Hippocampal formation (tissue), 2 donors: ENCODE measurements at regions not wholly inside any gene's neighbourhood (a gene's known extent, or its start where the extent isn't known, plus 50 kb on each side); places are given as distances from the start of the nearest gene placed in this dataset.

ENCODE experiments used
- DNase-seq, 2 donors: peaks; one replicate each; lab custom pipeline; 2025; lab: John Stamatoyannopoulos, UW

DNA sequence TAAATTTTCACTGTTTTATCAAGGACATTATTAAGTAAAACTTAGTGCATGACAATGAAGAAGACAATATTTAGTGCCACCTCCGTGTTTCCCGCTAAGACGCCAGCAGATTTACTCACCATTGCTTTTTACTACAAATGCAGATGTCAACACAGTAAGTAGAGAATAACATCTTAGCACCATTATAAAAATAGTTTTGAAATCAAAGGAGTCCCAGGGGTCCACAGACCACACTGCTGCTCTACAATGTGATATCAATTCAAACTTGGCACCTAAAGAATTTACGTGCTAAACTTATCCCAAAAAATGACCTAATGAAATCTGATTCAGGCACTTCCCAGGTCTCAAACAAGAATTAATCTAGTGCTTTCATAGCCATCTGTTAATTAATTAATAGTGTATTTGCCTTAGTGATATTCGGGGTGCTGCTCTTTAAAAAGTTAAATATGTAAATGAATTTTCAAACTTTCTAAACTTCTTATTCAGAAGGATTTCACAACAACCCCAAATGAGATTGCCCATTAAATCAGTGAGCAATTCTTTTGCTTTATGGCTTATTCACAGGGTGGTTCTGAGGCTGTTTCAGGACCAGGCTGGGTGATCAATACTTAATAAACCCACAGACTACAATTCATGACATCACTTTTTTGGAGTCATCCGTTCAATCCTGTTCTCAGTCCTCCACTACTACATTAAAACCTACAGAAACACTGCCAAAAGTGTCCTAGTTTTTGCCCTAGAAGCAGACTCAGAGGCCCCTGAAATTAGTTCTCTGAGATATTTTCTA is 161.3 kb upstream of the LMNTD1 start:
- no peak for DNase-seq

DNA sequence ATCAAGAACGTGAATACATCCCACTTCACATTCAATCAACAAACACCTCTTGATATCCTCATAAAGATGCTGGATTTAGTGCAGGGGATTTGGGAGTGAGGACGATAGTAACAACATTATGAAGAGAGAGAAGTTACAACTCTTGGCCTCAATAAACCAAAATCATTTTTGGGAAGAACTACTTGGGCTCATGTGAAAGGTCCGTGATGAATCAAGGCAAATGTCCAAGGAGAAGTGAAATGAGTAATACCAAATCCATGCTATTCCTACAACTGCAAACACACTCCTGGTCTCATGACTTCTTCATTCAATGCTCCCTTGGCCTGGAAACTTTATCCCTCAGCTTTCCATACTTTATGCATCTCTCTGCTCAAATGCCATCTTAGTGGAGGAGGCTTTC is 162.0 kb upstream of the LMNTD1 start:
- DNase-seq: no peak

- DNase-seq: no peak
Observed at GRCh38 chr12:25716842-25717241, 163.8 kb upstream of the LMNTD1 start.

GRCh38 chr12:25717552-25717951 is 164.5 kb upstream of the LMNTD1 start:
- DNase-seq: no peak

GRCh38 chr12:25718081-25718731 is 165.1 kb upstream of the LMNTD1 start:
- DNase-seq: no peak

DNA sequence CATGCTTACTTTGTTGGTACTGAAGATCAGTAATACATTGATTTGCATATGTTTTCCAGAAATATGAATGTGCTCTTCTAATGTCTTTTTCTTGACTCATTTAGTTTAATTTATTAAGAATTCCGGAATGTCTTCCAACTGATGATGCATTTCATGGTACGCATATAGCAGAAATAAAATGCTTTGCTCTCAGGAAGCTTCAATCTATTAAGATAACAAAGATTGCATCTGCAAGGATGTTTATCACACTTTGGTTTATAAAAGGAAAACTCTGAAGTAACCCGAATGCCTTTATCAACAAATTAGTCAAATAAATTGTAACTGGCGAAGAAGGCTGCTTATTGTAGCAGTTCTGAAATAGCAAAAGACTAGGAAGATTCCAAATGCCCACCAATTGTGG is 166.4 kb upstream of the LMNTD1 start:
- DNase-seq: no peak

- peak in 1 of 2 donors; percentile 5 for DNase-seq
Observed at GRCh38 chr12:25723336-25723735, 170.3 kb upstream of the LMNTD1 start.

DNA sequence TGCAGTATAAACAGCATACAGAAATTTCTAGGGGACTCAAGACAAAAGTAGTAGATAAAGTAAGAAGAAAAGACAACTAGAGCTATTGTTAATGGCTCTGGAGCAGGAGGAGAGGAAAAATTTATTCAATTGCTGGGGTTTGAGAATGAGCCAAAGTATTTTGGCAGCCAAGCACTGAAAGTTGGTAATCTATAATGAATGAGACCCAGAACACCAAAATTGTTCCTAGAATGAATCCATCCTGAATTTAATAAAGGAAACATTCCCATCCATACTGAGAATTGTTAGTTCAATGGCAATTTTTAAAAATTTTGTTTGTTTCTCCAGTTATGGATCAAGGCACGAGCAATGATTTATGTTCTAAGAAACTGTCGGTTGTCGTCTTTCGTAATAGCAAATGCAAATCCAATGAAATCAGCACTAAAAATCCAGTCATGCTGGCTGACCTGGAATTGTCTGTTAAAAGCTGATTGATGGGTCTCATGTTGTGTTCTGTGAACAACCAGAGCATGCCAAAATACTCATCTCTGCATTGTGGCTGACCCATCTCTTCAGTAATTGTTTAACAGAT is 170.9 kb upstream of the LMNTD1 start:
- peak in 1 of 2 donors; percentile 8 for DNase-seq

DNA sequence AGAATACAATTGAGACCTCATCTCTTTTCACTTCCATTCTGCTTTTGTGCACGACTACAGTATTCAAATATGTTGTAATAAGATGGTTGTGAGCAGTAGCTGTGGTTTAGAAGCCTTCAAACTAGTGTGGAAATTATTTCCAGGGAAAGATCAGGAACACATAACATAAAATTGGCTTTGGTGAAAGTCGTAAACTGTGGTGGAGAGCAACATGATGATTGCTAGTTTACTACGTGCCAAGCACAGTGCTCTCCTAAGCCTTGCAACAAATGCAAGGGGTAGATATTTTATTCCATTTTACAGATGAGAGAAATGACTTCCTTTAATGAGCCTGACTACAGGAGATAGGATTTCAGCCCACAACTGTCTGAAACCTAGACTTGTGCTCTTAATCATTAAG is 172.4 kb upstream of the LMNTD1 start:
- no peak for DNase-seq

DNA sequence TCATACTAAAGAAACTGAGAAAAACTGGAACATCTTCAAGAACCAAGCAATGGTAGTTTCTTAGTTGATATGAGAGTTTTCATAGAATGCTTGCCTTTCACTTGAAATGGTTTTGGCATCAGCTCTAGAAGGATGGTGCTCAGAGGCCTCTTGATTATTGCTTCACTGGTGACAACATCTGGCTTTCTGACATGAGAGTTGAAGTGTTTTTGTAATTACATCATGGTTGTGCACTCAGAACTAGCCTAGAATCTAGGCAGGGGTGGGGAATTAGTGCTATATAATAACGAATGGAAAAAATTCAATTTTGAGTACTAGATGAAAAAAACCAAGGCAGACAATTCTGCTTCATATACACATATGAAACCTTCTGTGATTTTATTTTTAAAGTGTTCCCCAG is 172.8 kb upstream of the LMNTD1 start:
- DNase-seq: no peak

GRCh38 chr12:25728056-25728595 is 175.0 kb upstream of the LMNTD1 start:
- no peak for DNase-seq

DNA sequence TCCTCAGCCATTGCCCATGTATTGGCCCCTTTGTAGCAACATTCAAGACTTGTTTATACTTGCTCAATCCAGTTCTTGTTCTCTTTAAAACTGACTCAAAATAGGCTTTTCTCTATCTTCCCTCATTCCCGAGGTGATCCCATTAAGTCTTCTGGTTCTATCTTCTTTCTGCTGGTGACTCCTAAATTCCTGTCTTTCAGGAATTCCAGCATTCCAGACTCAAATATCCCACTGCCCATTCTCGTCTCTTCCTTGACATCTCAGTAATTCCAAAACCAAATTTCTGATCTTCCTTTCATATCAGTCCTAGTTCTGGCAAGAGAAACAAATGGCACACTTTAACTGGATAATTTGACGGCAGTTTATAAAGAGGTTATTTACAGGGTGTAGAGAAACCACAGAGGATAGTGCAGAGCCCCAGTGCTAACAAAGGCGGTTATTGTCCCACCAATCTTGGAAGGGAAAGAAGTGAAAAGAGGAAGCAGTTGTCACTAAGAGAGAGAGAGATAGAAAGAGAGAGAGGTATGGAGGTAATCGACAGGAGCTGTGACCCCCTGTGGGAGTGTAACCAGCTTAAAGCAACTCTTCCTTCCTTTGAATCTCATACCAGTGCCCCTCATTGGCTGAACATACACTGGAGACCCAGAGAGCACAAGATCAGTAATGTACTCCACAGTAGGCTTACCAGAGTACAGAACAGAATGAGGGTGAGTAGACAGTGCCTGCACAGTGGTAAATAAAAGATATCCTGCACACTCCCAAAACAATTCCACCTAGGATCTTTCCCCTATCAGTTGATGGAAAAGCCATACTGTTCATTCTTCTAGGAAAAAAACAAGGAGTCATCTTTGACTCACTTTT is 177.6 kb upstream of the LMNTD1 start:
- DNase-seq: no peak

DNA sequence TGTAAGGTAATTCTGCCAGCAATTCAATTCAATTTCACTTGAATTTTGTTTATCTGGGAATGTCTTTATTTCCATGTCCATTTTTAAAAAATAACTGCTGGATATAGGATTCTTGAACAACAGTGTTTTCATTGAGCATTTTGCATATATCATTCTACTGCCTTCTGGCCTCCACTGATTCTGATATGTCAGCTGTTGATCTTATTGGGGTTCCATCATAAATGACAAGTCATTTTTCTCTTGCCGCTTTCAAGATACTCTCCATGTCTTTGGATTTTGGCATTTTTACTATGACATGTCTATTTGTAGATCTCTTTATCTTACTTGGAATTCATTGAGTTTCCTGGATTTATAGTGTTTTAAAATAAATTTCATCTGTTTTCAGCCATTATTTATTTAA is 180.5 kb upstream of the LMNTD1 start:
- no peak for DNase-seq

DNA sequence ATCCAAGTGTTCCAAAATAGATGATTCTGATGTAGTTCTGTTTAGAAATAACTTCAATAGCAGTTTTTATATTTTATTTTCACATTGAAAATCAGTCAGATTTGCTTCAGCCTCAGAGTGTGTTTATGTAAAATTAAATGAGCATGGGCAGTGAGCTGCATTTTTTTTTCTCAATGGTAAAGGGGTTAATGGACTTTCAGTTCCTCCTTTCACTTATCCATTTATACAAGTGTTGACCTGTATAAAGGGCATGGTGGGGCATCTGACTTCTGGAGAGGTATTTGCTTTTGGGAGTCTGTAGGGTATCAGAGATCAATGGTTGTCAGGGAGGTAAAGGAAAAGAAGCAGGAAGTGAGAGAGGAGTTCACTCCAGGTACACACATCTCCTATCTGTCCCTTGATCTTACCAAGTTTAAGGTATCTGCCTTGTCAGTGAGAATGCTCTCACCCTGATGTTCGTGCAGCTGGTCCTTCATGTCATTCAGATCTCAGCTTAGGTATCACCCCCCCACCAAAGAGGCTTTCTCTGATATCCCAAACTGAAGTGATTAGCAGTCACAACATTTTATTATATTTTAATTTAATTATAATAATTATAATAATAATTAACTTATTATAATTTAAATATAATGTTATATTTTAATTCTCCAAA is 181.6 kb upstream of the LMNTD1 start:
- DNase-seq: no peak

DNA sequence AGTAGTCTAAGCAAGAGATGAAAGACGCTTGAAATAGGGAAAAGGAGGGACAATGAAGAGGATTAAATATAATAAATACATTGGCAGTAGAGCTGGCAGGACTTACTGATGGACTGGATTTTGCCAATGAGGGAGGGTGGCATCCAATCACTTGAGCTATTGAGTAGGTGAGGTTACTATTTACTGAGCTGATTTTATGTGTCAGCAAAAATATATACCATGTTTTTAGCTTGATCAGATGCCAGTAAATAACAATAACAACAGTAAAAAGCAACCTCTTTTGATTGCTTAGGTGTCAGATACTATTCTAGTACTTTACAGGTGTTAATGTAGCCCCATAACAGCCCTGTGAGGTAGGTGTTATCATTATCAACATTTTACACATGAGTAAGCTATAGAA is 187.5 kb upstream of the LMNTD1 start:
- no peak for DNase-seq

- DNase-seq: no peak
Observed at GRCh38 chr12:25741917-25742316, 188.8 kb upstream of the LMNTD1 start.

GRCh38 chr12:25743679-25744215 is 190.7 kb upstream of the LMNTD1 start:
- DNase-seq: no peak

DNA sequence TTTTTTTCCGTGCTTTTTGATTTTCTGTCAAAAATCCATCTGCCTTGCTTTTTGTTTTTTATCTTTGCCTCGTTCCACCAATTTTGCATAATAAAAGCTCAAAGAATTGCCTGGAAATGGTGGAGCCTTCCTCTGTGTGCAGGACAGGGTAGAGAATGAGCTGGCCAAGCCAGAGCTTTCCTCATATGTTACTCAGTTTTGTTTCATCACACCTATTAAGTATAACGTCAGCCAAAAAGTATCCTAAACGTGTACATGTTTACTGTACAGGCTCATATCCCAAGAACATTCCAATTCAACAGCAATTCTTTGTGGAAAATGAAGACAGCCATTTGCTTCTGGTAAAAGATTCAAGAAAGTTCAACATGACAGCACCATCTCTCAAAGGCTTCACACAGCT is 191.2 kb upstream of the LMNTD1 start:
- DNase-seq: no peak

DNA sequence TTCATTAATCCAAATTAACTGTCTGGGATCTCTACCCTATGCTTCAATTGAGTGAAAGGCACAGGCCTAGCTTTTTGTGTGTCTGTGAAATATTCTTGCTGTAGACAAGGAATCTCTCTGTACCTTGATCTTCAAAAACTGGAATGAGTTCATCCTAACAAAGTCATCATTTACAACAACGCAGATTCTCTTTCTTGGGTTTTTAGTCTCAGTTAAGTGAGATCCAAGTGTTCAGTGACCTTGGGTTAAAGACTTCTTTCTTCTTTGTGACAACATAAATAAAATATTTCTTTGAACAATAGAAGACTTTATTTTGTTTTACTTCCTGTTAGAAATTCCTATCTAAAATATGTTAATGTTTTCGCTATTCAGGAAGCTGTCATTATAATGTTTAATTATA is 192.2 kb upstream of the LMNTD1 start:
- DNase-seq: no peak

GRCh38 chr12:25746131-25746530 is 193.0 kb upstream of the LMNTD1 start:
- no peak for DNase-seq

DNA sequence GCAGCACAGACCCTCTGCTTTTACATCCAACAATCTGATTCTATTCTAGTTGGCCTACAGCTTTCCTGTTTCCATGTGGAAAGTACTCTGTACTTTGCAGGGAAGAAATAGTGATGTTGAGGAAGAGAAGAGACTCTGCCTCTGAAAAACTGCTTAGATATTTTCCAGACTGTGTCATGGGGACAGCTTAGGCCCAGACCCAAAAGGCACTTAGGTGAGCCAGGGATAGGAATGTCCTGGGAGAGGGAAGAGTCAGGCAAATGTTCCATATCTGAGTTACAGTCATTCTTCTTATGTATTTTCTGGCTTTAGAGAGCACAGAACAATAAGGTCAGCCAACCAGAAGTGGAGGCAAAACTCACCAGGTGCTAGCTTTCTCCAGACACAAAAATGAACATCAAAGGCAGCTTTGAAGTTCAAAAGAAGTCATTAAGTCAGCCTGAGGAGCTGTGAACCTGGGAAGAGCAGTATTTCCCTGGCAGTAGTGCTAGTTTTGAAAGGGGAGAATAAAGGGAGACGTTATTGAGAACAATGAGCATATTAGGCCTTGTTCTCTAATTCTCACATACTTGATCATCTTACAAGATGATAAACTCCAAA is 199.7 kb upstream of the LMNTD1 start:
- no peak for DNase-seq
